H1 (cell line): ENCODE measurements at regions not wholly inside any gene's neighbourhood (a gene's known extent, or its start where the extent isn't known, plus 50 kb on each side); places are given as distances from the start of the nearest gene placed in this dataset.

Source experiments
- CTCF ChIA-PET: fragments of 300-600 bp; sonication (Branson Sonifier 250); formaldehyde crosslinking; loops from one replicate; lab custom pipeline; 2021; ENCODE audit not compliant: partially characterized antibody; lab: Charles Lee
- POLR2A ChIA-PET: fragments of 300-600 bp; sonication (Branson Sonifier 250); formaldehyde crosslinking; loops from one replicate; lab custom pipeline; 2021; ENCODE audit warnings: inconsistent platforms; ENCODE audit not compliant: partially characterized antibody; lab: Charles Lee
- DNase-seq, 2 experiments: peaks; one replicate each; pipeline versions ENCODE4 v3.0.0 to v3.0.0-alpha.2; 2010 to 2022; ENCODE audit warnings: low spot score in 2 of 2, low read depth in 1 of 2, mixed read lengths in 1 of 2
- FAIRE-seq: peaks from 2 replicates; lab custom pipeline; 2011; peaks lifted over from hg19 to GRCh38; lab: Jason Lieb, UNC
- H2AFZ ChIP-seq: 2 replicates; pipeline ENCODE4 v1.8.1; 2012; ENCODE audit warnings: low read length, inconsistent platforms
- H2AK5ac ChIP-seq: 2 replicates; pipeline ENCODE4 v1.6.1; 2013; ENCODE audit warnings: low read depth, low read length
- H2BK120ac ChIP-seq: replicated peaks from 2 replicates; pipeline ENCODE3; 2013; ENCODE audit warnings: low read depth, low read length, inconsistent platforms
- H2BK12ac ChIP-seq: 2 replicates; pipeline ENCODE4 v1.6.1; 2013; ENCODE audit warnings: low read depth, low read length
- H2BK15ac ChIP-seq: 2 replicates; pipeline ENCODE4 v1.6.1; 2013; ENCODE audit warnings: low read length
- H2BK20ac ChIP-seq: 2 replicates; pipeline ENCODE4 v1.6.1; 2013; ENCODE audit warnings: low read length
- H2BK5ac ChIP-seq: 2 replicates; pipeline ENCODE4 v1.6.1; 2013; ENCODE audit warnings: low read depth, low read length
- H3K14ac ChIP-seq: 2 replicates; pipeline ENCODE4 v1.6.1; 2013; ENCODE audit warnings: inconsistent platforms; ENCODE audit not compliant: insufficient read length
- H3K18ac ChIP-seq: 2 replicates; pipeline ENCODE4 v1.6.1; 2013; ENCODE audit warnings: low read length; ENCODE audit errors: extremely low read depth
- H3K23ac ChIP-seq: 2 replicates; pipeline ENCODE4 v1.6.1; 2013; ENCODE audit warnings: inconsistent platforms; ENCODE audit not compliant: insufficient read length
- H3K23me2 ChIP-seq: 2 replicates; pipeline ENCODE4 v1.6.1; 2013; ENCODE audit warnings: low read depth, low read length
- H3K27ac ChIP-seq: 2 replicates; pipeline ENCODE4 v1.6.1; 2011; ENCODE audit warnings: low read depth, low read length, inconsistent platforms
- H3K27me3 ChIP-seq, 4 experiments: replicated peaks in 1 of 4; 1 replicate in 1 of 4; 2 replicates in 3 of 4; pipeline versions ENCODE4 v1.6.1 to v1.8.1; 2011 to 2013; ENCODE audit warnings: low read length in 3 of 4, mild to moderate bottlenecking in 3 of 4, inconsistent platforms in 2 of 4, mixed read lengths in 2 of 4, moderate library complexity in 1 of 4; ENCODE audit not compliant: control insufficient read depth in 3 of 4, insufficient read depth in 3 of 4; ENCODE audit errors: extremely low read depth in 1 of 4
- H3K36me3 ChIP-seq, 4 experiments: 2 replicates each; pipeline versions ENCODE4 v1.6.1 to v1.8.1; 2011 to 2013; ENCODE audit warnings: mild to moderate bottlenecking in 4 of 4, low read length in 3 of 4, moderate library complexity in 2 of 4, control low read depth in 1 of 4, inconsistent platforms in 1 of 4; ENCODE audit not compliant: insufficient read depth in 4 of 4, control insufficient read depth in 2 of 4
- H3K4ac ChIP-seq: replicated peaks from 2 replicates; pipeline ENCODE3; 2013; ENCODE audit warnings: low read length, low read depth, mixed read lengths, inconsistent platforms; ENCODE audit not compliant: insufficient read length
- H3K4me1 ChIP-seq, 4 experiments: replicated peaks in 1 of 4; 1 replicate in 1 of 4; 2 replicates in 3 of 4; pipeline versions ENCODE4 v1.6.1 to v1.8.1; 2011 to 2013; ENCODE audit warnings: low read length in 3 of 4, inconsistent platforms in 2 of 4, mixed read lengths in 1 of 4; ENCODE audit not compliant: insufficient read depth in 4 of 4, control insufficient read depth in 3 of 4
- H3K4me2 ChIP-seq, 2 experiments: 2 replicates each; pipeline versions ENCODE4 v1.6.1 to v1.8.1; 2011 to 2013; ENCODE audit warnings: low read depth in 2 of 2, low read length in 2 of 2, control low read depth in 1 of 2, inconsistent platforms in 1 of 2, mild to moderate bottlenecking in 1 of 2; ENCODE audit not compliant: insufficient read depth in 1 of 2
- H3K4me3 ChIP-seq, 4 experiments: fragments of 200-600, 300-600 bp in 1 of 4; sonication (generic), shearing (Covaris generic), sonication (Bioruptor Twin) in 1 of 4; 2 replicates each; pipeline versions ENCODE4 v1.5.1 to v1.8.1; 2011 to 2016; ENCODE audit warnings: low read length in 4 of 4, low read depth in 3 of 4, control low read depth in 2 of 4, inconsistent platforms in 2 of 4, mild to moderate bottlenecking in 2 of 4, mixed read lengths in 1 of 4, moderate library complexity in 1 of 4; ENCODE audit not compliant: insufficient read depth in 2 of 4; ENCODE audit errors: extremely low read depth in 1 of 4
- H3K56ac ChIP-seq: replicated peaks from 2 replicates; pipeline ENCODE3; 2013; ENCODE audit warnings: low read depth, mild to moderate bottlenecking, mixed read lengths, low read length, inconsistent platforms; ENCODE audit not compliant: insufficient read length
- H3K79me1 ChIP-seq: 2 replicates; pipeline ENCODE4 v1.6.1; 2013; ENCODE audit warnings: low read depth, low read length, control low read depth
- H3K79me2 ChIP-seq, 2 experiments: 2 replicates each; pipeline versions ENCODE4 v1.6.1 to v1.8.1; 2012 to 2013; ENCODE audit warnings: low read length in 2 of 2, mild to moderate bottlenecking in 2 of 2, inconsistent platforms in 1 of 2; ENCODE audit not compliant: insufficient read depth in 2 of 2, control insufficient read depth in 1 of 2
- H3K9ac ChIP-seq, 4 experiments: replicated peaks in 1 of 4; 1 replicate in 1 of 4; 2 replicates in 3 of 4; pipeline versions ENCODE4 v1.6.1 to v1.8.1; 2011 to 2013; ENCODE audit warnings: low read depth in 3 of 4, low read length in 3 of 4, control low read depth in 2 of 4, mild to moderate bottlenecking in 2 of 4, moderate library complexity in 2 of 4, inconsistent platforms in 1 of 4; ENCODE audit errors: extremely low read depth in 1 of 4
- H3K9me3 ChIP-seq, 2 experiments: 2 replicates each; pipeline versions ENCODE4 v1.6.1 to v1.8.1; 2012 to 2013; ENCODE audit warnings: mild to moderate bottlenecking in 2 of 2, moderate library complexity in 2 of 2, control low read depth in 1 of 2, inconsistent platforms in 1 of 2, low read depth in 1 of 2, low read length in 1 of 2, mixed read lengths in 1 of 2; ENCODE audit not compliant: insufficient read depth in 2 of 2
- H4K20me1 ChIP-seq, 2 experiments: replicated peaks in 1 of 2; 2 replicates each; pipeline versions ENCODE3 to v1.8.1; 2011 to 2013; ENCODE audit warnings: inconsistent platforms in 2 of 2, low read length in 2 of 2, mild to moderate bottlenecking in 1 of 2; ENCODE audit not compliant: insufficient read depth in 2 of 2, control insufficient read depth in 1 of 2
- H4K5ac ChIP-seq: 2 replicates; pipeline ENCODE4 v1.6.1; 2013; ENCODE audit warnings: low read length, low read depth, mixed read lengths, inconsistent platforms; ENCODE audit not compliant: insufficient read length
- H4K8ac ChIP-seq: 2 replicates; pipeline ENCODE4 v1.8.0; 2013; ENCODE audit warnings: mild to moderate bottlenecking, moderate library complexity, low read length, inconsistent platforms; ENCODE audit not compliant: insufficient read depth; ENCODE audit errors: extremely low read depth
- H4K91ac ChIP-seq: replicated peaks from 2 replicates; pipeline ENCODE3; 2013; ENCODE audit warnings: low read length, mixed read lengths, inconsistent platforms; ENCODE audit not compliant: insufficient read length
- POLR2A ChIP-seq, 2 experiments: IDR thresholded peaks; 1 replicate in 1 of 2; 2 replicates in 1 of 2; pipeline ENCODE4 v1.6.1; 2011; ENCODE audit warnings: low read depth in 2 of 2, low read length in 2 of 2, mild to moderate bottlenecking in 2 of 2; ENCODE audit errors: control extremely low read depth in 1 of 2
- WGBS, 2 experiments: shearing (Covaris generic) in 1 of 2; methylation state at CpG; one replicate each; pipeline versions ENCODE4 v1.1.6 to v1.1.7; 2013 to 2015; ENCODE audit warnings: low lambda C conversion rate in 2 of 2, mixed read lengths in 2 of 2, inconsistent platforms in 1 of 2, low coverage in 1 of 2, missing lambda C conversion rate in 1 of 2; ENCODE audit not compliant: insufficient replicate concordance in 2 of 2, insufficient coverage in 1 of 2, insufficient read length in 1 of 2; ENCODE audit errors: extremely low coverage in 1 of 2, missing lambda C conversion rate in 1 of 2; 5-methylcytosine and 5-hydroxymethylcytosine counted together

DNA sequence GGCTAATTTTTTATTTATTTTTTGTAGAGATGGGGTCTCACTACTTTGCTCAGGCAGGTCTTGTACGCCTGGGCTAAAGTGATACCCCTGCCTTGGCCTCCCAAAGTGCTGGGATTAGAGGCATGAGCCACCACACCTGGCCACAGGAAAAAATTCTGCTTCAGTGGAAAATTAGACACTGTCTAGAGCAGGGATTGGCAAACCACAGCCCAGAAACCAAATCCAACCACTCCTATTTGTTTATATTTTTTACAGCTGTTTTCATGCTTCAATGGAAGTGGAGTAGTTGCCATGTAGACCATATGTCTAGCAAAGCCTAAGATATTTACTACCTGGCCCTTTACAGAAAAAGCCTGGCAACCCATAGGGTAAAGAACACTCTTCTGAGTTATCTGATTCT lies 123.7 kb upstream of the MRI1 start:
- Histone ChIP-seq H3K27ac (no peak overlapping the region), H4K20me1 (no peaks in the 10 kb centered on the region), H2BK12ac (no peak overlapping the region), H3K27me3 (no peaks in the 10 kb centered on the region), H3K14ac (no peak overlapping the region), H3K9me3 (0 out of 4 replicates have a peak, but pooled peaks cover 0 to 2% of the 10 kb centered on the region in 2 experiments), H3K56ac (no peak overlapping the region), H3K9ac (no peak overlapping the region), H4K91ac (no peak overlapping the region), H2BK120ac (no peak overlapping the region), H2BK20ac (no peak overlapping the region), H2BK5ac (no peak overlapping the region), H3K4me3 (no peak overlapping the region), H3K23me2 (no peaks in the 10 kb centered on the region), H4K8ac (no peak overlapping the region), H3K4me2 (no peak overlapping the region), H3K36me3 (no peaks in the 10 kb centered on the region), H3K4ac (no peak overlapping the region), H3K79me2 (no peaks in the 10 kb centered on the region), H3K79me1 (no peaks in the 10 kb centered on the region), H3K18ac (no peak overlapping the region), H2AFZ (no peak overlapping the region), H2BK15ac (no peak overlapping the region), H3K23ac (no peak overlapping the region), H2AK5ac (no peak overlapping the region), H3K4me1 (no peaks in the 10 kb centered on the region), H4K5ac (no peak overlapping the region)
- 89% methylated on average over 1 of the region's 1 CpG; no CpG with 5 or more reads in 1 of the 2 experiments for WGBS, 2 experiments
- no peak for FAIRE-seq
- TF ChIP-seq POLR2A (IDR thresholded peaks at IDR 0.05; ENCODE audit: control extremely low read depth in 1 of 2, low read depth in 2 of 2, low read length in 2 of 2) = no peak
- ChIA-PET POLR2A (no interaction called here), CTCF (interaction anchor here (1.0 kb wide), 2 partner anchors 10 to 12 kb away, joined by 3 read pairs; no protein-coding TSS in a partner anchor)
- DNase-seq = no peak
